ENCODE measurements at regions not wholly inside any gene's neighbourhood (a gene's known extent, or its start where the extent isn't known, plus 50 kb on each side); places are given as distances from the start of the nearest gene placed in this dataset.

DNA sequence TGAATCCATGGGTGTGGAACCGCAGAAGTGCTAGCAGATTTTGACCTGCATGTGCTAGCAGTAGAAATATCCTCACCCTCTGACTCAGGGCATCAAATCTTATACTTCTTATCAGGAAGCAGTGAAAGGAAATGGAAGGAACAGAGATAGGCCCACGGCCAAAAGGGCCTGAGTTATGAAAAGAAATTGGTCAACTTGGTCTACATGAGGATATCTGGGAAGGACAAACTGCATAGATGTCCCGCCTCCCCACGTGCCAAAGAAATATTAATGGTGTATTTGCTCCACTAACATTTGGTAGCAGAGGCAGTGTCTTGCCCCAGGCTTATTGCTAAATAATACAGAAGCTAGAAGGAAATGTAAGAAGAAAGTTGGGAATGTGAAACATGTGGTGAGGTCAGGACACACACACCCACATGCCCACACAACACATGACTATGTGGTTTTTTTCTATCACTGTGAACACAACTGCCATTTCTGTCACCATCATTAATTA is 93.6 kb upstream of the COL8A1 start:
- no peak overlapping the region for H2AFZ ChIP-seq (ENCODE audit: control insufficient read depth, low read depth, low read length)
- H3K36me3 ChIP-seq (ENCODE audit: control insufficient read depth in 2 of 2, insufficient read depth in 2 of 2, low read length in 1 of 2), result no peaks in the 10 kb centered on the region
- WGBS (ENCODE audit: insufficient coverage, insufficient replicate concordance, low lambda C conversion rate, missing lambda C conversion rate), result 46% methylated on average over 4 of the region's 4 CpGs
- ChIA-PET SMC1A (ENCODE audit: uncharacterized antibody, unreplicated experiment) (interaction anchor here (1.3 kb wide), 1 partner anchor 46 kb away, joined by 5 read pairs; no protein-coding TSS in a partner anchor), CTCF (interaction anchor here (1.5 kb wide), 1 partner anchor 45 kb away, joined by 3 read pairs; no protein-coding TSS in a partner anchor), RAD21 (ENCODE audit: unreplicated experiment) (no interaction called here), POLR2A (no interaction called here)
- no peaks in the 10 kb centered on the region for H3K27me3 ChIP-seq (replicated peaks in 1 of 2; ENCODE audit: control insufficient read depth in 2 of 2, insufficient read depth in 2 of 2, low read length in 1 of 2)
- 0 out of 2 replicates have a peak, but pooled peaks have one; percentile 9 for TF ChIP-seq RUNX3 (IDR thresholded peaks at IDR 0.05; ENCODE audit: low read length)
- TF ChIP-seq SIX5 (IDR thresholded peaks at IDR 0.05; ENCODE audit: low read depth, low read length, severe bottlenecking), result no peak
- H4K20me1 ChIP-seq (ENCODE audit: control insufficient read depth, insufficient read depth), result no peaks in the 10 kb centered on the region
- DNase-seq (ENCODE audit: low read depth, low spot score) (no peak), FAIRE-seq (no peak), ATAC-seq (no peak)
- H3K79me2 ChIP-seq (ENCODE audit: control insufficient read depth, insufficient read depth, low read length), result no peaks in the 10 kb centered on the region
- H3K27ac ChIP-seq (ENCODE audit: control insufficient read depth, insufficient read depth), result no peak overlapping the region
- intact Hi-C loops (cut with micrococcal nuclease; ENCODE audit: unreplicated experiment), result no loop called here
- no peaks in the 10 kb centered on the region for H3K9me3 ChIP-seq (replicated peaks; ENCODE audit: control insufficient read depth, insufficient read depth, low read length)
- no peak overlapping the region for H3K4me3 ChIP-seq
- no peak overlapping the region for H3K9ac ChIP-seq (ENCODE audit: control insufficient read depth, insufficient read depth, low read length)
- no TSS peak for BruUV-seq (replicated peaks)
- no peak overlapping the region for H3K4me2 ChIP-seq (ENCODE audit: control insufficient read depth, insufficient read depth)
- in situ Hi-C loops (cut with MboI), result no loop called here
- H3K4me1 ChIP-seq (ENCODE audit: control insufficient read depth, insufficient read depth, low read length), result no peaks in the 10 kb centered on the region

DNA sequence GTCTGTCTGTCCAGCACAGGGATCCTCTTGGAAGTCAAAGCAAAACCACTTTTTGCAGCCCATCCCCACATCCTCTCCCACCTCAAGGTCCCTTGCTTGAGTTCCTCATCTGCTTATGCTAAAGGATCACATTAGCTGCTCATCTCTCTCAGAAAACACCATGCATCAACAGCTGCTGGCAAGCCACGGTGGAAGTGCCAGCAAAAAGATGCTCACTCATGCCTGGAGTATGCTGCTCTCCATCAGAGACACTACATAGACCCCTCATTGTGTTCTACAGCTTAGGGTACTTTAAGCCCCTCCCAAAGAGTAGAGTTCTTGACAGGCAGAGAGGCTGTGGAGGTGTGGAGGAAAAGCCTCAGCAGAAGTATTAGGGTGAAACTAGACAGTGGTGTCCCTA is 94.6 kb upstream of the COL8A1 start:
- Histone ChIP-seq H3K4me3 (no peak overlapping the region), H3K27ac (ENCODE audit: control insufficient read depth, insufficient read depth) (no peak overlapping the region), H4K20me1 (ENCODE audit: control insufficient read depth, insufficient read depth) (no peaks in the 10 kb centered on the region), H3K36me3 (ENCODE audit: control insufficient read depth in 2 of 2, insufficient read depth in 2 of 2, low read length in 1 of 2) (no peaks in the 10 kb centered on the region), H3K9ac (ENCODE audit: control insufficient read depth, insufficient read depth, low read length) (no peak overlapping the region), H3K4me2 (ENCODE audit: control insufficient read depth, insufficient read depth) (no peak overlapping the region), H2AFZ (ENCODE audit: control insufficient read depth, low read depth, low read length) (no peak overlapping the region), H3K4me1 (ENCODE audit: control insufficient read depth, insufficient read depth, low read length) (no peaks in the 10 kb centered on the region), H3K27me3 (replicated peaks in 1 of 2; ENCODE audit: control insufficient read depth in 2 of 2, insufficient read depth in 2 of 2, low read length in 1 of 2) (no peaks in the 10 kb centered on the region), H3K79me2 (ENCODE audit: control insufficient read depth, insufficient read depth, low read length) (no peaks in the 10 kb centered on the region), H3K9me3 (replicated peaks; ENCODE audit: control insufficient read depth, insufficient read depth, low read length) (no peaks in the 10 kb centered on the region)
- intact Hi-C loops (cut with micrococcal nuclease; ENCODE audit: unreplicated experiment), result no loop called here
- no TSS peak for BruUV-seq (replicated peaks)
- FAIRE-seq, result no peak
- ChIA-PET POLR2A (no interaction called here), RAD21 (ENCODE audit: unreplicated experiment) (no interaction called here), CTCF (no interaction called here), SMC1A (ENCODE audit: uncharacterized antibody, unreplicated experiment) (no interaction called here)
- in situ Hi-C loops (cut with MboI), result no loop called here
- WGBS (ENCODE audit: insufficient coverage, insufficient replicate concordance, low lambda C conversion rate, missing lambda C conversion rate), result 0% methylated on average over 1 of the region's 1 CpG
- no peak for DNase-seq (ENCODE audit: low read depth, low spot score)
- no peak for ATAC-seq
- TF ChIP-seq GATAD2B (conservative IDR thresholded peaks at IDR 0.05; ENCODE audit: low read depth) (no peak), SPI1 (IDR thresholded peaks at IDR 0.05; ENCODE audit: borderline replicate concordance, insufficient read depth, low read depth, low read length) (no peak), ESRRA (IDR thresholded peaks at IDR 0.05; ENCODE audit: low read length) (no peak), TARDBP (IDR thresholded peaks at IDR 0.05; ENCODE audit: borderline replicate concordance) (no peak), MYC (IDR thresholded peaks at IDR 0.05; ENCODE audit: insufficient read depth, insufficient read length, insufficient replicate concordance, low read length, severe bottlenecking) (no peak), RB1 (IDR thresholded peaks at IDR 0.05; ENCODE audit: borderline replicate concordance) (no peak), MYB (IDR thresholded peaks at IDR 0.05; ENCODE audit: borderline replicate concordance, low read depth, low read length) (no peak), EED (IDR thresholded peaks at IDR 0.05; ENCODE audit: low read depth) (no peak), ZNF217 (IDR thresholded peaks at IDR 0.05) (no peak)
- TF ChIP-seq, protein P1, sequence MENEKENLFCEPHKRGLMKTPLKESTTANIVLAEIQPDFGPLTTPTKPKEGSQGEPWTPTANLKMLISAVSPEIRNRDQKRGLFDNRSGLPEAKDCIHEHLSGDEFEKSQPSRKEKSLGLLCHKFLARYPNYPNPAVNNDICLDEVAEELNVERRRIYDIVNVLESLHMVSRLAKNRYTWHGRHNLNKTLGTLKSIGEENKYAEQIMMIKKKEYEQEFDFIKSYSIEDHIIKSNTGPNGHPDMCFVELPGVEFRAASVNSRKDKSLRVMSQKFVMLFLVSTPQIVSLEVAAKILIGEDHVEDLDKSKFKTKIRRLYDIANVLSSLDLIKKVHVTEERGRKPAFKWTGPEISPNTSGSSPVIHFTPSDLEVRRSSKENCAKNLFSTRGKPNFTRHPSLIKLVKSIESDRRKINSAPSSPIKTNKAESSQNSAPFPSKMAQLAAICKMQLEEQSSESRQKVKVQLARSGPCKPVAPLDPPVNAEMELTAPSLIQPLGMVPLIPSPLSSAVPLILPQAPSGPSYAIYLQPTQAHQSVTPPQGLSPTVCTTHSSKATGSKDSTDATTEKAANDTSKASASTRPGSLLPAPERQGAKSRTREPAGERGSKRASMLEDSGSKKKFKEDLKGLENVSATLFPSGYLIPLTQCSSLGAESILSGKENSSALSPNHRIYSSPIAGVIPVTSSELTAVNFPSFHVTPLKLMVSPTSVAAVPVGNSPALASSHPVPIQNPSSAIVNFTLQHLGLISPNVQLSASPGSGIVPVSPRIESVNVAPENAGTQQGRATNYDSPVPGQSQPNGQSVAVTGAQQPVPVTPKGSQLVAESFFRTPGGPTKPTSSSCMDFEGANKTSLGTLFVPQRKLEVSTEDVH (IDR thresholded peaks at IDR 0.05; ENCODE audit: low read depth, partially characterized antibody), result no peak
